SK-N-SH (cell line): ENCODE measurements at regions not wholly inside any gene's neighbourhood (a gene's known extent, or its start where the extent isn't known, plus 50 kb on each side); places are given as distances from the start of the nearest gene placed in this dataset.

Experiments
- CTCF ChIP-seq: fragments of 200-600 bp; sonication (generic); IDR thresholded peaks from 2 replicates; pipeline ENCODE4 v1.6.1; 2017; ENCODE audit warnings: antibody characterized with exemption, mild to moderate bottlenecking, moderate library complexity
- GATA2 ChIP-seq: sonication (generic); formaldehyde crosslinking; IDR thresholded peaks from 2 replicates; pipeline ENCODE4 v1.5.0; 2020; ENCODE audit warnings: mild to moderate bottlenecking, missing genetic modification reagents
- NRF1 ChIP-seq: IDR thresholded peaks from 2 replicates; pipeline ENCODE4 v1.6.1; 2012; ENCODE audit warnings: low read depth, mild to moderate bottlenecking, low read length
- POLR2AphosphoS5 ChIP-seq: IDR thresholded peaks from 2 replicates; pipeline ENCODE4 v1.6.1; 2012; ENCODE audit warnings: low read depth, low read length
- RCOR1 ChIP-seq: fragments of 150-350 bp; IDR thresholded peaks from 2 replicates; pipeline ENCODE4 v1.6.1; 2017; ENCODE audit warnings: antibody characterized with exemption, low read length
- RXRA ChIP-seq: IDR thresholded peaks from 2 replicates; pipeline ENCODE4 v1.4.0; 2012; ENCODE audit warnings: low read depth, mild to moderate bottlenecking, borderline replicate concordance
- SMC3 ChIP-seq: IDR thresholded peaks from 2 replicates; pipeline ENCODE4 v1.6.1; 2012; ENCODE audit warnings: low read depth, low read length, improper control_type of control experiment
- USF2 ChIP-seq: fragments of 150-350 bp; IDR thresholded peaks from 2 replicates; pipeline ENCODE4 v1.6.1; 2017; ENCODE audit warnings: antibody characterized with exemption, low read length, low read depth, borderline replicate concordance

GRCh38 chr5:159435855-159436254 is 105.6 kb upstream of the IL12B start:
- TF ChIP-seq NRF1: no peak
- no peak for TF ChIP-seq CTCF
- no peak for TF ChIP-seq POLR2AphosphoS5
- TF ChIP-seq USF2: no peak
- no peak for TF ChIP-seq SMC3
- no peak for TF ChIP-seq GATA2 (CRISPR knock-in tag)
- TF ChIP-seq RCOR1: no peak
- no peak for TF ChIP-seq RXRA
